Body of pancreas (tissue), 4 donors: ENCODE measurements at regions not wholly inside any gene's neighbourhood (a gene's known extent, or its start where the extent isn't known, plus 50 kb on each side); places are given as distances from the start of the nearest gene placed in this dataset.

Experiments used
- CTCF ChIP-seq, 7 experiments: fragments of 450-650 bp in 4 of 7; fragments of 200-600 bp in 3 of 7; sonication (generic) in 3 of 7; IDR thresholded peaks; one replicate each; pipeline ENCODE4 v1.5.1; 2016 to 2019; ENCODE audit warnings: antibody characterized with exemption in 7 of 7
- POLR2A ChIP-seq, 3 donors: fragments of 450-650 bp; IDR thresholded peaks; one replicate each; pipeline ENCODE4 v1.6.1; 2016; ENCODE audit warnings: antibody characterized with exemption in 3 of 3, mild to moderate bottlenecking in 2 of 3

DNA sequence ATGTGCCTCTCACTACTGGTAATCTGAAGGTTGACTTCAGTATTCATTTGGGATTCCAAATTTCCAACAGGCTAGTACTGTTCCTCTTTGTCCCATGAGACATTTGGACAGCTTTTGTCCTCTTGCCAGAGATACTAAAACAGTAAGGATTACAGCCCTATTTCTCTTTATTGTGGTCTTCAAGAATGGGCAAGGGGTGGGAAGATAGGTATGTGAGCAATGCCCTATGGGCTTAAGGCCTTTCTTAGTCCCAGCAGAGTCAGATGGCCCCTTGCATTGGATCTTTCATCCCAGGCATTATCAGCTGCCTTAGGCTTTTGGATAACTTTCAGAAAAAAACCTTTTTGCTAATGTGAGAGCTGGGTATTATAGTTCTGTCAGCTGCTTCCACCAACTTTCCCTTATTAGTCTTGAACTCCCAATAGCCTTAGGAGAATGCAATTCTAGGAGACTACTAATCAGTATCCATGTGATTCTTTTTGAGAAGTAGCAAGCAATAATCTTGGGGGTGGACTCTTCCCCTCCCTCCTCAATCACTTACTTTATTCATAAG lies 361.1 kb upstream of the NUDT12 start:
- TF ChIP-seq CTCF (IDR thresholded peaks at IDR 0.05): no peak
- TF ChIP-seq POLR2A (IDR thresholded peaks at IDR 0.05): no peak
